ENCODE measurements at regions not wholly inside any gene's neighbourhood (a gene's known extent, or its start where the extent isn't known, plus 50 kb on each side); places are given as distances from the start of the nearest gene placed in this dataset.

DNA sequence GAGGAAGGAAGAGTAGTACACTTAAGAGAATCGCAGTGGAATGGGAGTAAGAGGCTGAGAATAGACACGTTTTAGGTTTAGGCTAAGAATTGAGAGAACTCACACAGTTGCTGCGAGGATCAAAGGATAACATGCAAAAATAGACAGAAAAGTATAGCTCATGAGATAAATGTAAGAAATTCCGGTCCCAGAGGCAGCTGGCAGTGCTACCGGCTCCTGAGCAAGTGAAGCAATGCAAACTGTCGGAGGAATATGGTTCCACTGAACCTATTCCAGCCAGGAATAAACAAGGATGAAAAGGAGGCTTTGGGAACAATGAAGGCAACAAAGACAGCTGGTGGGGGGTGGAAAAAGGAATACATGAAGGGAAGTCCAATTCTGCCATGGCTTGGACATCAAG lies 191.8 kb downstream of the QDPR start:
- Histone ChIP-seq H3K4me3 (ENCODE audit: control insufficient read depth in 2 of 3, extremely low read depth in 1 of 3, insufficient read depth in 2 of 3, low read depth in 1 of 3, low read length in 3 of 3) (no peak overlapping the region), H3K9me1 (ENCODE audit: control insufficient read depth, extremely low read depth, insufficient read depth, low read length) (no peaks in the 10 kb centered on the region), H4K20me1 (ENCODE audit: control insufficient read depth, extremely low read depth, insufficient read depth, low read length) (no peaks in the 10 kb centered on the region), H3K4me2 (ENCODE audit: control insufficient read depth, extremely low read depth, insufficient read depth, low read depth, low read length) (no peak overlapping the region), H3K36me3 (ENCODE audit: control insufficient read depth in 2 of 2, extremely low read depth in 1 of 2, insufficient read depth in 2 of 2, low read length in 2 of 2) (no peaks in the 10 kb centered on the region), H2AFZ (ENCODE audit: control insufficient read depth, low read length) (no peak overlapping the region), H3K9me3 (ENCODE audit: control insufficient read depth, low read depth, low read length) (no peaks in the 10 kb centered on the region), H3K27ac (ENCODE audit: control insufficient read depth, insufficient read depth, low read length) (no peak overlapping the region), H3K4me1 (ENCODE audit: control insufficient read depth, extremely low read depth, insufficient read depth, low read length) (no peaks in the 10 kb centered on the region), H3K27me3 (ENCODE audit: control insufficient read depth, extremely low read depth, insufficient read depth, low read length) (no peaks in the 10 kb centered on the region), H3K9ac (ENCODE audit: control insufficient read depth, extremely low read depth, insufficient read depth, low read length) (no peak overlapping the region), H3K79me2 (ENCODE audit: control insufficient read depth, insufficient read depth, low read length) (no peaks in the 10 kb centered on the region)
- dilution Hi-C loops (cut with MboI; ENCODE audit: extremely low pct_ligation_motif_present, low sequenced_read_pairs) = no loop called here
- FAIRE-seq = no peak
- no peak for DNase-seq (ENCODE audit: low read depth, low spot score)
- TF ChIP-seq EZH2 (IDR thresholded peaks at IDR 0.05; ENCODE audit: low read length) = no peak
- TF ChIP-seq, protein P1, sequence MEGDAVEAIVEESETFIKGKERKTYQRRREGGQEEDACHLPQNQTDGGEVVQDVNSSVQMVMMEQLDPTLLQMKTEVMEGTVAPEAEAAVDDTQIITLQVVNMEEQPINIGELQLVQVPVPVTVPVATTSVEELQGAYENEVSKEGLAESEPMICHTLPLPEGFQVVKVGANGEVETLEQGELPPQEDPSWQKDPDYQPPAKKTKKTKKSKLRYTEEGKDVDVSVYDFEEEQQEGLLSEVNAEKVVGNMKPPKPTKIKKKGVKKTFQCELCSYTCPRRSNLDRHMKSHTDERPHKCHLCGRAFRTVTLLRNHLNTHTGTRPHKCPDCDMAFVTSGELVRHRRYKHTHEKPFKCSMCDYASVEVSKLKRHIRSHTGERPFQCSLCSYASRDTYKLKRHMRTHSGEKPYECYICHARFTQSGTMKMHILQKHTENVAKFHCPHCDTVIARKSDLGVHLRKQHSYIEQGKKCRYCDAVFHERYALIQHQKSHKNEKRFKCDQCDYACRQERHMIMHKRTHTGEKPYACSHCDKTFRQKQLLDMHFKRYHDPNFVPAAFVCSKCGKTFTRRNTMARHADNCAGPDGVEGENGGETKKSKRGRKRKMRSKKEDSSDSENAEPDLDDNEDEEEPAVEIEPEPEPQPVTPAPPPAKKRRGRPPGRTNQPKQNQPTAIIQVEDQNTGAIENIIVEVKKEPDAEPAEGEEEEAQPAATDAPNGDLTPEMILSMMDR (optimal IDR thresholded peaks at IDR 0.05 in 1 of 3, IDR thresholded peaks at IDR 0.05 in 1 of 3, conservative IDR thresholded peaks at IDR 0.05 in 1 of 3; ENCODE audit: extremely low read depth in 1 of 3, insufficient read depth in 2 of 3, low read length in 3 of 3) = no peak

DNA sequence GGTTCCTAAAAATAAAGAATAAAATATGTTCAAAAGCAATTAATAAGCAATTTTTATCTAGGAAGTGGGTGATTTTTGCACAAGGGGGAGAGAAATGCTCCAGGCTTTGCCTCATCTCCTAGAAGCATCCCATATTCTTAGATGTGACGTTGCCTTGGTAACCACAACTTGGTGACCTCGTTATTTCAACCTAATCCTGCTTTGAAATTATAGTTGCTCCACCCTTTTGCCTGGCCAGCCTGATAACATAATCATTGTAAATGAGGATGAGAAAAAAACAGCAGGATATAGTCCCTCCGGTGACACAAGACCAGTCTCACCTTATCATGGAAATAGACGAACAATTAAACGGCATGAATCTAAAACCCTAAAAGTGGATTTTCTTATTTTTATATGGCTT lies 194.4 kb downstream of the QDPR start:
- H3K9me1 ChIP-seq (ENCODE audit: control insufficient read depth, extremely low read depth, insufficient read depth, low read length) = no peaks in the 10 kb centered on the region
- no peaks in the 10 kb centered on the region for H3K9me3 ChIP-seq (ENCODE audit: control insufficient read depth, low read depth, low read length)
- no peak overlapping the region for H2AFZ ChIP-seq (ENCODE audit: control insufficient read depth, low read length)
- H3K79me2 ChIP-seq (ENCODE audit: control insufficient read depth, insufficient read depth, low read length) = no peaks in the 10 kb centered on the region
- dilution Hi-C loops (cut with MboI; ENCODE audit: extremely low pct_ligation_motif_present, low sequenced_read_pairs) = no loop called here
- FAIRE-seq (no peak), DNase-seq (ENCODE audit: low read depth, low spot score) (no peak)
- H3K4me2 ChIP-seq (ENCODE audit: control insufficient read depth, extremely low read depth, insufficient read depth, low read depth, low read length) = no peak overlapping the region
- no peaks in the 10 kb centered on the region for H3K27me3 ChIP-seq (ENCODE audit: control insufficient read depth, extremely low read depth, insufficient read depth, low read length)
- H3K27ac ChIP-seq (ENCODE audit: control insufficient read depth, insufficient read depth, low read length) = no peak overlapping the region
- TF ChIP-seq, protein P1 (optimal IDR thresholded peaks at IDR 0.05 in 1 of 3, IDR thresholded peaks at IDR 0.05 in 1 of 3, conservative IDR thresholded peaks at IDR 0.05 in 1 of 3; ENCODE audit: extremely low read depth in 1 of 3, insufficient read depth in 2 of 3, low read length in 3 of 3) = no peak
- no peak for TF ChIP-seq EZH2 (IDR thresholded peaks at IDR 0.05; ENCODE audit: low read length)
- no peak overlapping the region for H3K4me3 ChIP-seq (ENCODE audit: control insufficient read depth in 2 of 3, extremely low read depth in 1 of 3, insufficient read depth in 2 of 3, low read depth in 1 of 3, low read length in 3 of 3)
- H3K36me3 ChIP-seq (ENCODE audit: control insufficient read depth in 2 of 2, extremely low read depth in 1 of 2, insufficient read depth in 2 of 2, low read length in 2 of 2) = no peaks in the 10 kb centered on the region
- H3K4me1 ChIP-seq (ENCODE audit: control insufficient read depth, extremely low read depth, insufficient read depth, low read length) = no peaks in the 10 kb centered on the region
- no peaks in the 10 kb centered on the region for H4K20me1 ChIP-seq (ENCODE audit: control insufficient read depth, extremely low read depth, insufficient read depth, low read length)
- H3K9ac ChIP-seq (ENCODE audit: control insufficient read depth, extremely low read depth, insufficient read depth, low read length) = no peak overlapping the region

Measured in keratinocyte (primary cell).